ENCODE measurements at regions not wholly inside any gene's neighbourhood (a gene's known extent, or its start where the extent isn't known, plus 50 kb on each side); places are given as distances from the start of the nearest gene placed in this dataset.

DNA sequence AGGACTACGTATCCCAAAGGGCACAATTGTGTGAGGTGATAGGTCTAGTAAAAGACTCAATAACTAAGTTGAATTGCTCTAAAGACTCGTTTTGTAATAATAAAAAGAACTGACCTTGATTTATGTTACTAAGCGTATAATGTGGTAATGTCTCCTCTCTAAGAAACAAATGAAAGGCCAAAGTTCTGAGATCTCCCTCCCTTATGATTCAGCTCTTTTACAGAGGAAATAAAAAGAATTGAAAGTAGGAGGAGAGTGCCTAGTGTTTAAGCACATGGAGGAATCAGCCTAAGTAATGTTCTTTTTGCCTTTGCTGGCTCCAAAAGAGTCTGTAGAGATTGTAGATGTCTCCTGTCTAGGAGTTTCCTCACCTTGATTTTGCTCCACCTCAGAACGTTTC is 98.0 kb downstream of the ARL4A start:
- no peak for ATAC-seq
- TF ChIP-seq ZNF70 (CRISPR knock-in tag; IDR thresholded peaks at IDR 0.05), result no peak
- TF ChIP-seq ARNTL (CRISPR knock-in tag; IDR thresholded peaks at IDR 0.05; ENCODE audit: borderline replicate concordance, low read depth), result no peak
- TF ChIP-seq, protein P1, sequence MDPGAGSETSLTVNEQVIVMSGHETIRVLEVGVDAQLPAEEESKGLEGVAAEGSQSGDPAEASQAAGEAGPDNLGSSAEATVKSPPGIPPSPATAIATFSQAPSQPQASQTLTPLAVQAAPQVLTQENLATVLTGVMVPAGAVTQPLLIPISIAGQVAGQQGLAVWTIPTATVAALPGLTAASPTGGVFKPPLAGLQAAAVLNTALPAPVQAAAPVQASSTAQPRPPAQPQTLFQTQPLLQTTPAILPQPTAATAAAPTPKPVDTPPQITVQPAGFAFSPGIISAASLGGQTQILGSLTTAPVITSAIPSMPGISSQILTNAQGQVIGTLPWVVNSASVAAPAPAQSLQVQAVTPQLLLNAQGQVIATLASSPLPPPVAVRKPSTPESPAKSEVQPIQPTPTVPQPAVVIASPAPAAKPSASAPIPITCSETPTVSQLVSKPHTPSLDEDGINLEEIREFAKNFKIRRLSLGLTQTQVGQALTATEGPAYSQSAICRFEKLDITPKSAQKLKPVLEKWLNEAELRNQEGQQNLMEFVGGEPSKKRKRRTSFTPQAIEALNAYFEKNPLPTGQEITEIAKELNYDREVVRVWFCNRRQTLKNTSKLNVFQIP (CRISPR knock-in tag; IDR thresholded peaks at IDR 0.05; ENCODE audit: borderline replicate concordance, low read depth), result no peak
- TF ChIP-seq ZFP30 (CRISPR knock-in tag; IDR thresholded peaks at IDR 0.05), result no peak
- TF ChIP-seq TOX (CRISPR knock-in tag; IDR thresholded peaks at IDR 0.05; ENCODE audit: borderline replicate concordance), result no peak
- no peak for TF ChIP-seq ZNF565 (CRISPR knock-in tag; conservative IDR thresholded peaks at IDR 0.05; ENCODE audit: low read depth)
- TF ChIP-seq, protein P2, sequence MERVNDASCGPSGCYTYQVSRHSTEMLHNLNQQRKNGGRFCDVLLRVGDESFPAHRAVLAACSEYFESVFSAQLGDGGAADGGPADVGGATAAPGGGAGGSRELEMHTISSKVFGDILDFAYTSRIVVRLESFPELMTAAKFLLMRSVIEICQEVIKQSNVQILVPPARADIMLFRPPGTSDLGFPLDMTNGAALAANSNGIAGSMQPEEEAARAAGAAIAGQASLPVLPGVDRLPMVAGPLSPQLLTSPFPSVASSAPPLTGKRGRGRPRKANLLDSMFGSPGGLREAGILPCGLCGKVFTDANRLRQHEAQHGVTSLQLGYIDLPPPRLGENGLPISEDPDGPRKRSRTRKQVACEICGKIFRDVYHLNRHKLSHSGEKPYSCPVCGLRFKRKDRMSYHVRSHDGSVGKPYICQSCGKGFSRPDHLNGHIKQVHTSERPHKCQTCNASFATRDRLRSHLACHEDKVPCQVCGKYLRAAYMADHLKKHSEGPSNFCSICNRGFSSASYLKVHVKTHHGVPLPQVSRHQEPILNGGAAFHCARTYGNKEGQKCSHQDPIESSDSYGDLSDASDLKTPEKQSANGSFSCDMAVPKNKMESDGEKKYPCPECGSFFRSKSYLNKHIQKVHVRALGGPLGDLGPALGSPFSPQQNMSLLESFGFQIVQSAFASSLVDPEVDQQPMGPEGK (CRISPR knock-in tag; IDR thresholded peaks at IDR 0.05; ENCODE audit: borderline replicate concordance), result no peak
- TF ChIP-seq, protein P3, sequence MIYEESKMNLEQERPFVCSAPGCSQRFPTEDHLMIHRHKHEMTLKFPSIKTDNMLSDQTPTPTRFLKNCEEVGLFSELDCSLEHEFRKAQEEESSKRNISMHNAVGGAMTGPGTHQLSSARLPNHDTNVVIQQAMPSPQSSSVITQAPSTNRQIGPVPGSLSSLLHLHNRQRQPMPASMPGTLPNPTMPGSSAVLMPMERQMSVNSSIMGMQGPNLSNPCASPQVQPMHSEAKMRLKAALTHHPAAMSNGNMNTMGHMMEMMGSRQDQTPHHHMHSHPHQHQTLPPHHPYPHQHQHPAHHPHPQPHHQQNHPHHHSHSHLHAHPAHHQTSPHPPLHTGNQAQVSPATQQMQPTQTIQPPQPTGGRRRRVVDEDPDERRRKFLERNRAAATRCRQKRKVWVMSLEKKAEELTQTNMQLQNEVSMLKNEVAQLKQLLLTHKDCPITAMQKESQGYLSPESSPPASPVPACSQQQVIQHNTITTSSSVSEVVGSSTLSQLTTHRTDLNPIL (CRISPR knock-in tag; IDR thresholded peaks at IDR 0.05; ENCODE audit: low read depth), result no peak

DNA sequence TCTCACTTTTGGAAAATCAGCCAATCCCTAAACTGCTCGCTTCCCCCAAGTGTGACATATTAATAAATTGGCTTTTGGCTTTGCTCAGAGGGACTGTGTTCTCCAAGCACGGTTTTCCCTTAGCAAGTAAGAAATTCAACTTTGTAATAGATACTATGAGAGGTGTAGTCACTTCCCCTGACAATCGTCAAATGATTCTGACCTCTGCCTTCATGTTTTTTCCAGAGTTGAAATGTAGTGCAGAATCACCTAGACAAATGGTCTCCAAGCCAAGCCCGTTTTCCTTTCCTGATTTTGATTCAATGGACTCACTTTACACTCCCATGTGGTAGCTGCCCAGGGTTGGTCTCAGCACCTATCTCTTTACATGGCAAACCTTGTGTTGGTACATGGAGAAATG is 99.1 kb downstream of the ARL4A start:
- ATAC-seq, result no peak
- no peak for TF ChIP-seq RARB (CRISPR knock-in tag; IDR thresholded peaks at IDR 0.05)
- TF ChIP-seq ARNTL (CRISPR knock-in tag; IDR thresholded peaks at IDR 0.05; ENCODE audit: borderline replicate concordance, low read depth), result no peak
- TF ChIP-seq ZC3H10 (CRISPR knock-in tag; IDR thresholded peaks at IDR 0.05), result no peak
- TF ChIP-seq, protein P2 (CRISPR knock-in tag; IDR thresholded peaks at IDR 0.05; ENCODE audit: borderline replicate concordance), result no peak
- TF ChIP-seq, protein P4, sequence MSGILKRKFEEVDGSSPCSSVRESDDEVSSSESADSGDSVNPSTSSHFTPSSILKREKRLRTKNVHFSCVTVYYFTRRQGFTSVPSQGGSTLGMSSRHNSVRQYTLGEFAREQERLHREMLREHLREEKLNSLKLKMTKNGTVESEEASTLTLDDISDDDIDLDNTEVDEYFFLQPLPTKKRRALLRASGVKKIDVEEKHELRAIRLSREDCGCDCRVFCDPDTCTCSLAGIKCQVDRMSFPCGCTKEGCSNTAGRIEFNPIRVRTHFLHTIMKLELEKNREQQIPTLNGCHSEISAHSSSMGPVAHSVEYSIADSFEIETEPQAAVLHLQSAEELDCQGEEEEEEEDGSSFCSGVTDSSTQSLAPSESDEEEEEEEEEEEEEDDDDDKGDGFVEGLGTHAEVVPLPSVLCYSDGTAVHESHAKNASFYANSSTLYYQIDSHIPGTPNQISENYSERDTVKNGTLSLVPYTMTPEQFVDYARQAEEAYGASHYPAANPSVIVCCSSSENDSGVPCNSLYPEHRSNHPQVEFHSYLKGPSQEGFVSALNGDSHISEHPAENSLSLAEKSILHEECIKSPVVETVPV (CRISPR knock-in tag; IDR thresholded peaks at IDR 0.05), result no peak
- TF ChIP-seq ESRRG (CRISPR knock-in tag; IDR thresholded peaks at IDR 0.05), result no peak
- no peak for TF ChIP-seq PPARA (CRISPR knock-in tag; IDR thresholded peaks at IDR 0.05; ENCODE audit: borderline replicate concordance)
- no peak for TF ChIP-seq OSR1 (CRISPR knock-in tag; IDR thresholded peaks at IDR 0.05)
- TF ChIP-seq ZNF8 (CRISPR knock-in tag; IDR thresholded peaks at IDR 0.05), result no peak
- no peak for TF ChIP-seq ZFP3 (CRISPR knock-in tag; IDR thresholded peaks at IDR 0.05)
- TF ChIP-seq BACH2 (CRISPR knock-in tag; IDR thresholded peaks at IDR 0.05; ENCODE audit: borderline replicate concordance), result no peak
- no peak for TF ChIP-seq ZNF70 (CRISPR knock-in tag; IDR thresholded peaks at IDR 0.05)

DNA sequence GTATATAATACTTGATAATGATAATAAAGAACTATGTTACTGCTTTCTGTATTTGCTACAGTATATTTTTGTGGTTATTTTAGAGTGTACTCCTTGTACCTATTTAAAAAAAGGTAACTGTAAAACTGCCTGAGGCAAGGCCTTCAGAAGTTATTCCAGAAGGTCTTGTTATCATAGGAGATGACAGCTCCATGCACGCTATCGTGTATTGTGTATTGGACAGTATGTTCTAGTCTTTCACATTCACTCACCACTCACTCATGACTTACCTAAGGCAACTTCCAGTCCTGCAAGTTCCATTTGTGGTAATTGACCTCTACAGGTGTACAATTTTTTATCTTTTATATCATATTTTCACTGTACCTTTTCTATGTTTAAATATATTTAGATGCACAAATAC is 100.7 kb downstream of the ARL4A start:
- no peak for ATAC-seq
- no peak for TF ChIP-seq SNAI2 (CRISPR knock-in tag; IDR thresholded peaks at IDR 0.05)
- TF ChIP-seq TOX (CRISPR knock-in tag; IDR thresholded peaks at IDR 0.05; ENCODE audit: borderline replicate concordance), result no peak
- TF ChIP-seq ARNTL (CRISPR knock-in tag; IDR thresholded peaks at IDR 0.05; ENCODE audit: borderline replicate concordance, low read depth), result no peak
- no peak for TF ChIP-seq RARB (CRISPR knock-in tag; IDR thresholded peaks at IDR 0.05)
- no peak for TF ChIP-seq TCF4 (CRISPR knock-in tag; IDR thresholded peaks at IDR 0.05; ENCODE audit: borderline replicate concordance)
- TF ChIP-seq BACH2 (CRISPR knock-in tag; IDR thresholded peaks at IDR 0.05; ENCODE audit: borderline replicate concordance), result no peak
- TF ChIP-seq ESRRG (CRISPR knock-in tag; IDR thresholded peaks at IDR 0.05), result no peak
- no peak for TF ChIP-seq ZC3H10 (CRISPR knock-in tag; IDR thresholded peaks at IDR 0.05)
- TF ChIP-seq, protein P2 (CRISPR knock-in tag; IDR thresholded peaks at IDR 0.05; ENCODE audit: borderline replicate concordance), result no peak
- no peak for TF ChIP-seq OSR1 (CRISPR knock-in tag; IDR thresholded peaks at IDR 0.05)
- TF ChIP-seq CSDC2 (CRISPR knock-in tag; IDR thresholded peaks at IDR 0.05), result no peak
- TF ChIP-seq, protein P1 (CRISPR knock-in tag; IDR thresholded peaks at IDR 0.05; ENCODE audit: borderline replicate concordance, low read depth), result no peak
- TF ChIP-seq ZFP30 (CRISPR knock-in tag; IDR thresholded peaks at IDR 0.05), result no peak
- no peak for TF ChIP-seq PPARA (CRISPR knock-in tag; IDR thresholded peaks at IDR 0.05; ENCODE audit: borderline replicate concordance)
- TF ChIP-seq, protein P3 (CRISPR knock-in tag; IDR thresholded peaks at IDR 0.05; ENCODE audit: low read depth), result no peak
- no peak for TF ChIP-seq GLIS3 (CRISPR knock-in tag; IDR thresholded peaks at IDR 0.05)
- TF ChIP-seq ZNF8 (CRISPR knock-in tag; IDR thresholded peaks at IDR 0.05), result no peak
- no peak for TF ChIP-seq ZNF565 (CRISPR knock-in tag; conservative IDR thresholded peaks at IDR 0.05; ENCODE audit: low read depth)

All from SK-N-SH treated with all-trans-retinoic acid at 6 μM for 48 hours (cell line).